Mammary epithelial cell (primary cell): ENCODE measurements at regions not wholly inside any gene's neighbourhood (a gene's known extent, or its start where the extent isn't known, plus 50 kb on each side); places are given as distances from the start of the nearest gene placed in this dataset.

Experiments
- CTCF ChIP-seq, 2 donors: IDR thresholded peaks in 1 of 2; conservative IDR thresholded peaks in 1 of 2; 2 replicates each; pipeline ENCODE4 v1.5.1; 2011 to 2012; ENCODE audit warnings: inconsistent platforms in 2 of 2, low read length in 2 of 2, mild to moderate bottlenecking in 2 of 2, control low read depth in 1 of 2, low read depth in 1 of 2; ENCODE audit not compliant: insufficient read depth in 1 of 2; ENCODE audit errors: extremely low read depth in 1 of 2
- EZH2 ChIP-seq: IDR thresholded peaks from 2 replicates; pipeline ENCODE4 v1.6.1; 2012; ENCODE audit warnings: low read length, inconsistent platforms, borderline replicate concordance

- TF ChIP-seq CTCF (conservative IDR thresholded peaks at IDR 0.05 in 1 of 2, IDR thresholded peaks at IDR 0.05 in 1 of 2; ENCODE audit: extremely low read depth in 1 of 2, insufficient read depth in 1 of 2, low read depth in 1 of 2, low read length in 2 of 2) (no peak), EZH2 (no peak)
Observed at GRCh38 chr2:33727361-33728032, 128.4 kb upstream of the FAM98A start.
